BLaER1 (cell line): ENCODE measurements at regions not wholly inside any gene's neighbourhood (a gene's known extent, or its start where the extent isn't known, plus 50 kb on each side); places are given as distances from the start of the nearest gene placed in this dataset.

Source experiments
- H3K27ac ChIP-seq: shearing (Covaris generic); formaldehyde crosslinking; 2 replicates; pipeline ENCODE4 v1.8.1; 2022
- H3K27me3 ChIP-seq: shearing (Covaris generic); formaldehyde crosslinking; 2 replicates; pipeline ENCODE4 v1.8.1; 2022
- H3K36me3 ChIP-seq: shearing (Covaris generic); formaldehyde crosslinking; 2 replicates; pipeline ENCODE4 v1.8.1; 2022
- H3K4me1 ChIP-seq: shearing (Covaris generic); formaldehyde crosslinking; 2 replicates; pipeline ENCODE4 v1.8.1; 2022
- H3K4me2 ChIP-seq: shearing (Covaris generic); formaldehyde crosslinking; 2 replicates; pipeline ENCODE4 v1.8.1; 2022
- H3K4me3 ChIP-seq: shearing (Covaris generic); formaldehyde crosslinking; 2 replicates; pipeline ENCODE4 v1.8.1; 2022
- H3K9ac ChIP-seq: shearing (Covaris generic); formaldehyde crosslinking; 2 replicates; pipeline ENCODE4 v1.8.1; 2022
- H3K9me3 ChIP-seq: shearing (Covaris generic); formaldehyde crosslinking; 2 replicates; pipeline ENCODE4 v1.8.1; 2022
- H4K20me1 ChIP-seq: shearing (Covaris generic); formaldehyde crosslinking; 2 replicates; pipeline ENCODE4 v1.8.1; 2022
- Cebpa-rat ChIP-seq: shearing (Covaris generic); IDR thresholded peaks from 2 replicates; pipeline ENCODE4 v1.8.1; 2022

GRCh38 chr9:107760469-107761242 is 271.1 kb upstream of the KLF4 start:
- Histone ChIP-seq H3K4me1 (no peaks in the 10 kb centered on the region), H3K9ac (no peak overlapping the region), H4K20me1 (no peaks in the 10 kb centered on the region), H3K4me3 (no peak overlapping the region), H3K27me3 (no peaks in the 10 kb centered on the region), H3K27ac (no peak overlapping the region), H3K36me3 (no peaks in the 10 kb centered on the region), H3K4me2 (no peak overlapping the region), H3K9me3 (no peaks in the 10 kb centered on the region)
- no peak for TF ChIP-seq Cebpa-rat

DNA sequence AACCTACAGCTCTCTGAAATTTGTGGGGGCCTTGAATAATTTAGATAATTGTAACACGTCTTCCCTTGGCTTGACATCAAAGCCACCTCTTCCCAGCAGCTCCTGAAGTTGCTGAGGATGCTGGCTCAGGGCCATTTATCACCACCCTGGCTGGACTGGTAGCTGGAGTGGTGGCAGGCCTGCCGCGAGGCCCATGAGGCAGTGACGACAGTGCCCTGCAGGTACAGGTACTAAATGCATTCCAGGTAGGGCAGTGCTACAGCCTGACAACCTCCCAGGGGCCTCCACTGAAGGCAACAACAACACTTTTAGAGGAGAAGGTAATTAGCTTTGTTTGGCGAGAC is 270.2 kb upstream of the KLF4 start:
- no peaks in the 10 kb centered on the region for H3K9me3 ChIP-seq
- H3K4me1 ChIP-seq: no peaks in the 10 kb centered on the region
- no peaks in the 10 kb centered on the region for H4K20me1 ChIP-seq
- no peak overlapping the region for H3K4me2 ChIP-seq
- H3K36me3 ChIP-seq: no peaks in the 10 kb centered on the region
- H3K27me3 ChIP-seq: no peaks in the 10 kb centered on the region
- no peak overlapping the region for H3K4me3 ChIP-seq
- no peak overlapping the region for H3K9ac ChIP-seq
- no peak for TF ChIP-seq Cebpa-rat
- H3K27ac ChIP-seq: no peak overlapping the region

DNA sequence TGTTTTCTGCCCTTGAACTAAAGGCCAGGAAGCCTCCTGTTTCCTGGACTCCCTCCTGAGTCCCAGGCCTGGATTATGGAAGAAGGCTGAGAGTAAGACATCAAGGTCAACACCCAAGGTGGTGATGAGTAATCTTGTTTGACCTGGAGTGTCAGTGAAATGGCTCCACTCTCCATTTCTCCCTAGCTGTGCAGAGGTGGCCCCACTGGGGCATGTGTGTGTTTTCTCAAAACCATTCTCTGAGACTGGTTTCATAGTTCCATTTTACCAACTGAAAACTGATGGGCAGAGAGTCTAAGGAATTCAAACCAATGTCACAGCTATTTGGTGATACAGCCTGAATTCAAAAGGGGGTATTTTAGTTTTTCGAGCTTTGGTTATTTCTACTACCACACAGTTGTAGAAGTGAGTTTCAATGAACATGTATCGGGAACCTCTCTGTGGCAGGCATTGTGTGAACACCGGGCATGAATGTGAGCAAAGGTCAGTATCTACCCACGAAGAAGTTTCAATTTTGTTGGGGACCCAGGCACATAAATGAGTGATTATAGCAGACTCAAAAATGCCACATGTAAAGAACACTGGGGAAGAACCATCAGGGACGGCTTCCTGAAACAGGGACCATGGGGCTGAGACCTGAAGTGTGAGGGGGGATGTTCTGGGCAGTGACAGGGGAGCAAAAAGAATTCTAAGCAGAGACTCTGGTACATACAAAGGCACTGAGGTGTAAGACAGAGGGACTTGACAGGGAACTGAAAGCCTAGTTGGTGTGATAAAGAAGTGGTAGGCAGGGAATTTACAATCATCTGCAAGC is 269.6 kb upstream of the KLF4 start:
- Histone ChIP-seq H3K9me3 (no peaks in the 10 kb centered on the region), H3K4me1 (no peaks in the 10 kb centered on the region), H4K20me1 (no peaks in the 10 kb centered on the region), H3K36me3 (no peaks in the 10 kb centered on the region), H3K4me2 (no peak overlapping the region), H3K27me3 (no peaks in the 10 kb centered on the region), H3K9ac (no peak overlapping the region), H3K27ac (no peak overlapping the region), H3K4me3 (no peak overlapping the region)
- TF ChIP-seq Cebpa-rat: no peak

DNA sequence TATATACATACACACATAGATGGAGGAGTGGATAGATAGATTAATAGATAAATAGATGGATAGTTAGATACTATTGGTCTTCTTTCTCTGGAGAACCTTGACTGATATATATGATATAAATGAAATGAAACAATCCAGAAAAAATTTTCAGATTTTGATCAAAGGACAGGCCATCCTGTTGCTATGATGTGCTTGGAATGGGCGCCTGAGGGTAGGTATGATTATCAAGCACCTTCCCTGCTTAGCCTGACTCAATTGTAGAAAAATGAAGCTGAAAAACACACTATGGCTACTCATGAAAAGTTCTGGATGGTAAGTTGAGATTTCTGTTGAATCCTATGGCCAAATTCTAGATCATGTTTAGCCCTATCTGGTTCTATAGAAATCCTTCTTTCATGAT is 266.5 kb upstream of the KLF4 start:
- no peaks in the 10 kb centered on the region for H3K36me3 ChIP-seq
- H3K9ac ChIP-seq: no peak overlapping the region
- TF ChIP-seq Cebpa-rat: no peak
- no peak overlapping the region for H3K4me2 ChIP-seq
- H3K27ac ChIP-seq: no peak overlapping the region
- no peaks in the 10 kb centered on the region for H4K20me1 ChIP-seq
- H3K4me3 ChIP-seq: no peak overlapping the region
- no peaks in the 10 kb centered on the region for H3K27me3 ChIP-seq
- H3K9me3 ChIP-seq: no peaks in the 10 kb centered on the region
- no peaks in the 10 kb centered on the region for H3K4me1 ChIP-seq

DNA sequence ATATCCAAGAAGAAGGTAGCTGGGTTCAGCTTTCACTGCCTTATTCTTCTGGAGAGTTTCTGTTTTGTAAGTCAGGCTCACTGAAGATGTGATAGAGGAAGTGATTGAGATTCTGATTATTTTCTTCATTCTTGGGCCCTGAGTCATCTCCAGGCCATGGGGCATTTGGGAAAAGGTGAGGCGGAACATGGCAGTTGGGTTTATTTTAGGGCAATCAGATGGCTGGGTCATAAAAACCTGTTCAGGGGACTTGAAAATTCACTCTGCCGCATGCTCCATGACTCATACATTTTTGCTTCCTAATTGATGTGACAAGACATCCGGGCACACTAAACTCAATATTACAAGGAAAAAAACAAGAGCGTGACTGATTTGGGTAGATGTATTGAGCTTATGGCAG is 265.7 kb upstream of the KLF4 start:
- H3K27ac ChIP-seq: no peak overlapping the region
- H3K9me3 ChIP-seq: no peaks in the 10 kb centered on the region
- no peak overlapping the region for H3K4me2 ChIP-seq
- H3K9ac ChIP-seq: no peak overlapping the region
- H3K36me3 ChIP-seq: no peaks in the 10 kb centered on the region
- no peak overlapping the region for H3K4me3 ChIP-seq
- H4K20me1 ChIP-seq: no peaks in the 10 kb centered on the region
- H3K27me3 ChIP-seq: no peaks in the 10 kb centered on the region
- no peaks in the 10 kb centered on the region for H3K4me1 ChIP-seq
- no peak for TF ChIP-seq Cebpa-rat

DNA sequence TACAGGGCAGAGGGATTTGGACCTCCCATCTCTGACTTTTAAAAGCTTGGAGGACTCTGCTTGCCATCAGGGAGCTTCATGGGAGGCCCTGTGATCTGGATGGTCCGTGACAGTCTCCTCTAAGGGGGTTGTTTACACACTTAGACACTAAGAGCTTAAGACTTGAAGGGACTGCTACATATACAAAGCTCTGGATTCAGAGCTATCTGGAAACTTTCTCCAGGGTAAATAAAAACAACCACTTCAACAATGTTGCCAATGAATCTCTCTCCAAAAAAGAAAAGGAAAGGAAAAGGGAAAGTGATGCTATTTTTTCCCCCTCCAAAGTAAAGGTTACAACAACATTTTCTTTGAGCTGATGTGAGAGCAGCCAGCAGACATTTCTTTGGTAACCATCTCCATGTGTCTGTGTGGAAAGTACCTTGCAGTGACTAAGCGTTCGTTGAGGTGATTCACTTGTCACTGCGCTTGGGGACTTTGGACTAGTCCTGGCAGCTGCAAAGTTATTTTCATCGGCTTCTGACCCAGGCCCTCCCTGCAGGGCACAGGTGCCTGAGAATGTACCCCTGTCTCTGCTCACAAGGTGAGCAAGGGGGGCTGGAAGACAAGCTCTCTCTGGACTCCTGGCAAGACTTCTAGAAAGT is 262.1 kb upstream of the KLF4 start:
- no peak overlapping the region for H3K4me2 ChIP-seq
- H3K9ac ChIP-seq: no peak overlapping the region
- H3K4me3 ChIP-seq: no peak overlapping the region
- H3K27me3 ChIP-seq: no peaks in the 10 kb centered on the region
- H3K36me3 ChIP-seq: no peaks in the 10 kb centered on the region
- no peaks in the 10 kb centered on the region for H3K4me1 ChIP-seq
- no peaks in the 10 kb centered on the region for H3K9me3 ChIP-seq
- H4K20me1 ChIP-seq: no peaks in the 10 kb centered on the region
- no peak overlapping the region for H3K27ac ChIP-seq
- TF ChIP-seq Cebpa-rat: no peak

DNA sequence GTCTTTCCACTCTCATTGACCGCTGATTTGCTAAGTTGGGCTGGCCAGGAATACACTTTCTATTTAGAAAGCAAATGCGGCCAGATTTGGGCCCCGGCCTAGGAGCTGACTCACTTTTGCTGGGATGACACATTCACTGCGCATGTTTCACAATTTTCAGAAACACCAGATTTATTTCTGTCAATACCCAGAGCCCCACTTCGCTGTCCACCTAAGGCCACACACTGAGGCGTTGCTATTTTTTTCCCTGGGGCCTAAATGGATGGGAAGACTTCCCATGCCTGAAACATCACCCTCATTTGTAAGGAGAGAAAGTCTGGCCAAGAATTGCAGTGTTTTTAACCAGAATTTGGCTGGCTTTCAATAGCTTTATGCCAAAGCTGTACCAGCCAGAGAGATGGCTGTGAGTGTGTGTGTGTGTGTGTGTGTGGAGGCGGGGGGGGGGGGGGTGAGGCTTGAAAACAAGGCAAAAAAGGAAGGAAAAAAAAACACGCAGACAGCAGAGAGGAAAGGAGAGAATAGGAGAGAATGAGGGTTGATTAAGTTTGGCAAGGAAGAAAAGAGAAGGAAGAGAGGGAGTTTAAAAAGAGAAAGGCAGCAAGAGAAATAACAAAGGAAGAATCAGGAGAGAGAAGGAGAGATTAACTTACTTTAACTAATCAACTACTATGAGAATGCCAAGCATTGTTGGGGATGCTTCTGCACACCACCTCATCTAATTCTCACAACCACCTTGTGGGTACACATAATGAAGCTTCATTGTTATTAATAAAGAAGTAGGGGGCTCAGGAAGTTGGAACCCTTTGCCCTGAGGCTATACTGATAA is 261.4 kb upstream of the KLF4 start:
- no peak overlapping the region for H3K27ac ChIP-seq
- no peak overlapping the region for H3K4me2 ChIP-seq

DNA sequence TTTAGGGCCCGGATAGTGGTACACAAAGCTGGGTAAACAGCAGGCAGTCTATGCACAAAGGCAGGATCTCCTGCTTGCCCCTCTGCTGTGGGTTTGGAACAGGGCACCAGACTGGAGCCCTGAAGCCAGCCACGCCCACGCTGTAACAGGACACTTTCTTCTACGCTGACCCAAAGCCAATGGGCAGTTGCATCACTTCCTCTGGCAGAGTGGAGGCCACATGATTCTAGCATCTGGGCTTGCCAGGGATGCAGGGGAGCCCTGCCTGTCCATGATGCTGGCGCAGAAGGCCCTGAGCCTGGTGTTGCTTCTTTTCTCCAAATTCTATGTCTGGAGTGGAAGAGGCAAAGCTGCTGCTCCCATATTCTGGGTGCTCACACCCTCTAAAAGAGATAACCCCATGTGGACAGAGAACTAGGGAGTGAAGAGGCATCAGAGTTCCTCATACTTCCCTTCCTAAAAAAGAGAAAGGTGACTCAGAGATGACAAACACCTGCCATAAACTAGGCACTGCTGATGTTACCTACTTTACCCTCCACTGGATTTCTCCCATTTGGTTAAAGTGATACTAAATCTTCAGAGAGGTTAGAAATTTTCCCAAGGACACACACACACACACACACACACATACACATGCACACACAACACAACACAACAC is 260.3 kb upstream of the KLF4 start:
- Histone ChIP-seq H3K9me3 (no peaks in the 10 kb centered on the region), H3K4me2 (no peak overlapping the region), H3K36me3 (no peaks in the 10 kb centered on the region), H3K27me3 (no peaks in the 10 kb centered on the region), H3K9ac (no peak overlapping the region), H3K27ac (no peak overlapping the region), H3K4me1 (no peaks in the 10 kb centered on the region), H4K20me1 (no peaks in the 10 kb centered on the region), H3K4me3 (no peak overlapping the region)
- TF ChIP-seq Cebpa-rat: no peak

More for the DNA sequence above, 261.4 kb upstream of the KLF4 start:
- H3K9ac ChIP-seq: no peak overlapping the region
- H4K20me1 ChIP-seq: no peaks in the 10 kb centered on the region
- TF ChIP-seq Cebpa-rat: no peak
- no peak overlapping the region for H3K4me3 ChIP-seq
- no peaks in the 10 kb centered on the region for H3K4me1 ChIP-seq
- no peaks in the 10 kb centered on the region for H3K9me3 ChIP-seq
- no peaks in the 10 kb centered on the region for H3K36me3 ChIP-seq
- H3K27me3 ChIP-seq: no peaks in the 10 kb centered on the region

GRCh38 chr9:107744873-107745272 is 255.3 kb upstream of the KLF4 start:
- H4K20me1 ChIP-seq: no peaks in the 10 kb centered on the region
- no peak for TF ChIP-seq Cebpa-rat
- no peaks in the 10 kb centered on the region for H3K9me3 ChIP-seq
- no peak overlapping the region for H3K9ac ChIP-seq
- no peaks in the 10 kb centered on the region for H3K4me1 ChIP-seq
- H3K4me3 ChIP-seq: no peak overlapping the region
- H3K27ac ChIP-seq: no peak overlapping the region
- H3K4me2 ChIP-seq: no peak overlapping the region
- no peaks in the 10 kb centered on the region for H3K36me3 ChIP-seq
- no peaks in the 10 kb centered on the region for H3K27me3 ChIP-seq
